GM23338 (cell line): ENCODE measurements at regions not wholly inside any gene's neighbourhood (a gene's known extent, or its start where the extent isn't known, plus 50 kb on each side); places are given as distances from the start of the nearest gene placed in this dataset.

Experiments
- ATAC-seq: fragments of 200-7000 bp; cut with Tn5 transposase; 3 replicates; pipeline ENCODE4 v1.9.1; 2020
- DNase-seq: peaks from one replicate; pipeline ENCODE4 v3.0.0-alpha.2; 2015; ENCODE audit warnings: low spot score
- H2AFZ ChIP-seq: fragments of 200-600 bp; sonication (generic); 2 replicates; pipeline ENCODE4 v1.8.0; 2016; ENCODE audit warnings: antibody characterized with exemption, mild to moderate bottlenecking, moderate library complexity
- H3F3A ChIP-seq: fragments of 200-600 bp; sonication (generic); replicated peaks from 2 replicates; pipeline ENCODE4 v1.8.0; 2017; ENCODE audit warnings: antibody characterized with exemption, mixed run types, low read depth
- H3K27ac ChIP-seq: fragments of 200-600 bp; sonication (generic); 2 replicates; pipeline ENCODE4 v1.6.1; 2016; ENCODE audit warnings: low read depth
- H3K27me3 ChIP-seq: fragments of 200-600 bp; sonication (generic); 2 replicates; pipeline ENCODE4 v1.8.0; 2016; ENCODE audit warnings: mild to moderate bottlenecking, mixed run types, moderate library complexity; ENCODE audit not compliant: insufficient read depth
- H3K36me3 ChIP-seq: fragments of 200-600 bp; sonication (generic); 2 replicates; pipeline ENCODE4 v1.8.0; 2016; ENCODE audit warnings: mild to moderate bottlenecking; ENCODE audit not compliant: insufficient read depth
- H3K4me1 ChIP-seq: fragments of 200-600 bp; sonication (generic); 2 replicates; pipeline ENCODE4 v1.8.0; 2016; ENCODE audit warnings: mild to moderate bottlenecking, moderate library complexity; ENCODE audit not compliant: insufficient read depth
- H3K4me2 ChIP-seq: fragments of 200-600 bp; sonication (generic); 2 replicates; pipeline ENCODE4 v1.7.1; 2017; ENCODE audit warnings: mixed run types
- H3K4me3 ChIP-seq: fragments of 200-600 bp; sonication (generic); 2 replicates; pipeline ENCODE4 v1.6.1; 2016; ENCODE audit warnings: mixed run types
- H3K79me2 ChIP-seq: fragments of 200-600 bp; sonication (generic); replicated peaks from 2 replicates; pipeline ENCODE4 v1.8.0; 2017; ENCODE audit warnings: mild to moderate bottlenecking; ENCODE audit not compliant: insufficient read depth
- H3K9me2 ChIP-seq: fragments of 200-600 bp; sonication (generic); 2 replicates; pipeline ENCODE4 v1.8.0; 2017; ENCODE audit not compliant: insufficient read depth
- H4K20me1 ChIP-seq: fragments of 200-600 bp; sonication (generic); replicated peaks from 2 replicates; pipeline ENCODE4 v1.8.0; 2017; ENCODE audit warnings: mild to moderate bottlenecking; ENCODE audit not compliant: insufficient read depth
- H3K27ac Mint-ChIP-seq: 2 replicates; pipeline ENCODE4 v1.8.0; 2020; ENCODE audit warnings: inconsistent platforms, mild to moderate bottlenecking, moderate library complexity, mixed read lengths
- H3K27me3 Mint-ChIP-seq: 3 replicates; pipeline ENCODE4 v1.8.0; 2022; ENCODE audit warnings: low read depth, mild to moderate bottlenecking, moderate library complexity, mixed read lengths, inconsistent platforms; ENCODE audit not compliant: insufficient read depth, poor library complexity
- H3K36me3 Mint-ChIP-seq: 3 replicates; pipeline ENCODE4 v1.8.0; 2021; ENCODE audit warnings: low read depth, mild to moderate bottlenecking, inconsistent platforms, moderate library complexity, mixed read lengths
- H3K4me1 Mint-ChIP-seq: 3 replicates; pipeline ENCODE4 v1.8.0; 2020; ENCODE audit warnings: mild to moderate bottlenecking, inconsistent platforms, mixed read lengths
- H3K4me3 Mint-ChIP-seq: 3 replicates; pipeline ENCODE4 v1.8.0; 2021; ENCODE audit warnings: moderate library complexity, mild to moderate bottlenecking, inconsistent platforms, mixed read lengths
- H3K9me3 Mint-ChIP-seq: 3 replicates; pipeline ENCODE4 v1.8.0; 2020; ENCODE audit warnings: moderate library complexity, mild to moderate bottlenecking, inconsistent platforms, mixed read lengths
- CREB1 ChIP-seq: fragments of 250-450 bp; sonication (Bioruptor Pico); IDR thresholded peaks from 2 replicates; pipeline ENCODE4 v1.5.0; 2020; ENCODE audit warnings: low read depth, mild to moderate bottlenecking, moderate library complexity
- EZH2 ChIP-seq: fragments of 200-600 bp; sonication (generic); IDR thresholded peaks from one replicate; pipeline ENCODE4 v1.8.0; 2017; ENCODE audit warnings: antibody characterized with exemption, mild to moderate bottlenecking, low read depth; ENCODE audit not compliant: unreplicated experiment
- EZH2phosphoT487 ChIP-seq: fragments of 200-600 bp; sonication (generic); IDR thresholded peaks from one replicate; pipeline ENCODE4 v1.8.1; 2018; ENCODE audit warnings: antibody characterized with exemption; ENCODE audit not compliant: unreplicated experiment
- JUNB ChIP-seq: IDR thresholded peaks from one replicate; pipeline ENCODE4 v1.6.1; 2016; ENCODE audit warnings: antibody characterized with exemption; ENCODE audit not compliant: unreplicated experiment
- NANOG ChIP-seq: IDR thresholded peaks from 2 replicates; pipeline ENCODE4 v1.6.1; 2016; ENCODE audit warnings: antibody characterized with exemption, borderline replicate concordance
- ZNF331 ChIP-seq: fragments of 250-450 bp; sonication (Bioruptor Pico); IDR thresholded peaks from 2 replicates; pipeline ENCODE4 v1.5.0; 2020; ENCODE audit warnings: low read depth, mild to moderate bottlenecking, moderate library complexity
- TF ChIP-seq, protein P1 (sequence below): IDR thresholded peaks from 2 replicates; pipeline ENCODE4 v1.6.1; 2016; ENCODE audit warnings: antibody characterized with exemption
- TF ChIP-seq, protein P2 (sequence below): fragments of 250-450 bp; sonication (Bioruptor Pico); IDR thresholded peaks from 2 replicates; pipeline ENCODE4 v1.5.0; 2020; ENCODE audit warnings: mild to moderate bottlenecking, moderate library complexity
- TF ChIP-seq, protein P3 (sequence below): IDR thresholded peaks from one replicate; pipeline ENCODE4 v1.6.1; 2018; ENCODE audit warnings: antibody characterized with exemption; ENCODE audit not compliant: unreplicated experiment

DNA sequence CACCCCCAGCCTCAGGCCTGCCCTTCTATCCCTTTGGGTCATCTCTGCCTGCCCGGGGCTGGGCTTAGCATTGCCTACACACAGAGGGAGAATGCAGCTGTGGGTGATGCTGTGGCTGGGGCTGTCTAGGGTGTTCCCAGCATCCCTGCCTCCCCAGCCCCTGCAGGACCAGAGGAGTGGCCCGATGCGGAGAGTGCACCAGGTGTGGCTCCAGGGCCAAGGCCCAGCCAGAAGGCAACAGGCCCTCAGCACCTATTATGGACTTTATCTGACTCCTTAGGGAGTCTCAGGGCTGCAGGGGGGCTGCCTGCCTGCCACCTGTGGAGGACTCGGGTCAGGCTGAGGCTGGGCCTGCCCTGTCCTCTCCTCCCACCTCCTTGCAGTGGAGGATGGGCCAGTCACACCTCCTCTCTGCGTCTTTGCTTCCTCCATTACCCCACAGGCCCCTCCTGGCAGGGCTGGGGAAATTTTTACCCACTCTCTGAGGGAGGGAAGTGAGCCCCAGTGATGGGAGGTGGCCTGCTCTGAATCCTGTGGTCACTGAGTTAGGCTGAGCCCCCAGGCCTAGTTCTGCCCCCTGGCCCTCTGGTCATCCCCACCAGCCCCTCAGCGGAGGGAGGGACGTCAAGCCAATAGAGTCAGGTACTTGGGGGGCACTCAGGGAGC lies 92.9 kb upstream of the PCBD1 start:
- no peak for DNase-seq
- no peaks in the 10 kb centered on the region for H3K9me2 ChIP-seq
- H3K4me1 ChIP-seq = no peaks in the 10 kb centered on the region
- Mint-ChIP-seq H3K4me1 (peaks cover 2% of the 10 kb centered on the region), H3K27ac (no peak overlapping the region), H3K36me3 (no peaks in the 10 kb centered on the region), H3K4me3 (no peak overlapping the region), H3K27me3 (peaks cover 10% of the 10 kb centered on the region), H3K9me3 (no peaks in the 10 kb centered on the region; the same call in 2 of the 3 replicates)
- H3K79me2 ChIP-seq = no peaks in the 10 kb centered on the region
- H3F3A ChIP-seq = no peaks in the 10 kb centered on the region
- no peaks in the 10 kb centered on the region for H3K36me3 ChIP-seq
- H2AFZ ChIP-seq = no peak overlapping the region
- no peaks in the 10 kb centered on the region for H4K20me1 ChIP-seq
- H3K4me2 ChIP-seq = no peak overlapping the region
- no peak overlapping the region for H3K27ac ChIP-seq
- no peak overlapping the region for H3K4me3 ChIP-seq
- H3K27me3 ChIP-seq = no peaks in the 10 kb centered on the region
- no peak for ATAC-seq
- TF ChIP-seq JUNB = no peak
- TF ChIP-seq ZNF331 (CRISPR knock-in tag) = no peak
- TF ChIP-seq, protein P1, sequence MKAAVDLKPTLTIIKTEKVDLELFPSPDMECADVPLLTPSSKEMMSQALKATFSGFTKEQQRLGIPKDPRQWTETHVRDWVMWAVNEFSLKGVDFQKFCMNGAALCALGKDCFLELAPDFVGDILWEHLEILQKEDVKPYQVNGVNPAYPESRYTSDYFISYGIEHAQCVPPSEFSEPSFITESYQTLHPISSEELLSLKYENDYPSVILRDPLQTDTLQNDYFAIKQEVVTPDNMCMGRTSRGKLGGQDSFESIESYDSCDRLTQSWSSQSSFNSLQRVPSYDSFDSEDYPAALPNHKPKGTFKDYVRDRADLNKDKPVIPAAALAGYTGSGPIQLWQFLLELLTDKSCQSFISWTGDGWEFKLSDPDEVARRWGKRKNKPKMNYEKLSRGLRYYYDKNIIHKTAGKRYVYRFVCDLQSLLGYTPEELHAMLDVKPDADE = no peak
- TF ChIP-seq CREB1 = no peak
- TF ChIP-seq NANOG = no peak
- TF ChIP-seq, protein P2, sequence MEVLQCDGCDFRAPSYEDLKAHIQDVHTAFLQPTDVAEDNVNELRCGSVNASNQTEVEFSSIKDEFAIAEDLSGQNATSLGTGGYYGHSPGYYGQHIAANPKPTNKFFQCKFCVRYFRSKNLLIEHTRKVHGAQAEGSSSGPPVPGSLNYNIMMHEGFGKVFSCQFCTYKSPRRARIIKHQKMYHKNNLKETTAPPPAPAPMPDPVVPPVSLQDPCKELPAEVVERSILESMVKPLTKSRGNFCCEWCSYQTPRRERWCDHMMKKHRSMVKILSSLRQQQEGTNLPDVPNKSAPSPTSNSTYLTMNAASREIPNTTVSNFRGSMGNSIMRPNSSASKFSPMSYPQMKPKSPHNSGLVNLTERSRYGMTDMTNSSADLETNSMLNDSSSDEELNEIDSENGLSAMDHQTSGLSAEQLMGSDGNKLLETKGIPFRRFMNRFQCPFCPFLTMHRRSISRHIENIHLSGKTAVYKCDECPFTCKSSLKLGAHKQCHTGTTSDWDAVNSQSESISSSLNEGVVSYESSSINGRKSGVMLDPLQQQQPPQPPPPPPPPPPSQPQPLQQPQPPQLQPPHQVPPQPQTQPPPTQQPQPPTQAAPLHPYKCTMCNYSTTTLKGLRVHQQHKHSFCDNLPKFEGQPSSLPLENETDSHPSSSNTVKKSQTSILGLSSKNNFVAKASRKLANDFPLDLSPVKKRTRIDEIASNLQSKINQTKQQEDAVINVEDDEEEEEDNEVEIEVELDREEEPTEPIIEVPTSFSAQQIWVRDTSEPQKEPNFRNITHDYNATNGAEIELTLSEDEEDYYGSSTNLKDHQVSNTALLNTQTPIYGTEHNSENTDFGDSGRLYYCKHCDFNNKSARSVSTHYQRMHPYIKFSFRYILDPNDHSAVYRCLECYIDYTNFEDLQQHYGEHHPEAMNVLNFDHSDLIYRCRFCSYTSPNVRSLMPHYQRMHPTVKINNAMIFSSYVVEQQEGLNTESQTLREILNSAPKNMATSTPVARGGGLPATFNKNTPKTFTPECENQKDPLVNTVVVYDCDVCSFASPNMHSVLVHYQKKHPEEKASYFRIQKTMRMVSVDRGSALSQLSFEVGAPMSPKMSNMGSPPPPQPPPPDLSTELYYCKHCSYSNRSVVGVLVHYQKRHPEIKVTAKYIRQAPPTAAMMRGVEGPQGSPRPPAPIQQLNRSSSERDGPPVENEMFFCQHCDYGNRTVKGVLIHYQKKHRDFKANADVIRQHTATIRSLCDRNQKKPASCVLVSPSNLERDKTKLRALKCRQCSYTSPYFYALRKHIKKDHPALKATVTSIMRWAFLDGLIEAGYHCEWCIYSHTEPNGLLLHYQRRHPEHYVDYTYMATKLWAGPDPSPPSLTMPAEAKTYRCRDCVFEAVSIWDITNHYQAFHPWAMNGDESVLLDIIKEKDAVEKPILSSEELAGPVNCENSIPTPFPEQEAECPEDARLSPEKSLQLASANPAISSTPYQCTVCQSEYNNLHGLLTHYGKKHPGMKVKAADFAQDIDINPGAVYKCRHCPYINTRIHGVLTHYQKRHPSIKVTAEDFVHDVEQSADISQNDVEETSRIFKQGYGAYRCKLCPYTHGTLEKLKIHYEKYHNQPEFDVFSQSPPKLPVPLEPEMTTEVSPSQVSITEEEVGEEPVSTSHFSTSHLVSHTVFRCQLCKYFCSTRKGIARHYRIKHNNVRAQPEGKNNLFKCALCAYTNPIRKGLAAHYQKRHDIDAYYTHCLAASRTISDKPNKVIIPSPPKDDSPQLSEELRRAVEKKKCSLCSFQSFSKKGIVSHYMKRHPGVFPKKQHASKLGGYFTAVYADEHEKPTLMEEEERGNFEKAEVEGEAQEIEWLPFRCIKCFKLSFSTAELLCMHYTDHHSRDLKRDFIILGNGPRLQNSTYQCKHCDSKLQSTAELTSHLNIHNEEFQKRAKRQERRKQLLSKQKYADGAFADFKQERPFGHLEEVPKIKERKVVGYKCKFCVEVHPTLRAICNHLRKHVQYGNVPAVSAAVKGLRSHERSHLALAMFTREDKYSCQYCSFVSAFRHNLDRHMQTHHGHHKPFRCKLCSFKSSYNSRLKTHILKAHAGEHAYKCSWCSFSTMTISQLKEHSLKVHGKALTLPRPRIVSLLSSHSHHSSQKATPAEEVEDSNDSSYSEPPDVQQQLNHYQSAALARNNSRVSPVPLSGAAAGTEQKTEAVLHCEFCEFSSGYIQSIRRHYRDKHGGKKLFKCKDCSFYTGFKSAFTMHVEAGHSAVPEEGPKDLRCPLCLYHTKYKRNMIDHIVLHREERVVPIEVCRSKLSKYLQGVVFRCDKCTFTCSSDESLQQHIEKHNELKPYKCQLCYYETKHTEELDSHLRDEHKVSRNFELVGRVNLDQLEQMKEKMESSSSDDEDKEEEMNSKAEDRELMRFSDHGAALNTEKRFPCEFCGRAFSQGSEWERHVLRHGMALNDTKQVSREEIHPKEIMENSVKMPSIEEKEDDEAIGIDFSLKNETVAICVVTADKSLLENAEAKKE = no peak
- TF ChIP-seq EZH2 = no peak
- TF ChIP-seq, protein P3, sequence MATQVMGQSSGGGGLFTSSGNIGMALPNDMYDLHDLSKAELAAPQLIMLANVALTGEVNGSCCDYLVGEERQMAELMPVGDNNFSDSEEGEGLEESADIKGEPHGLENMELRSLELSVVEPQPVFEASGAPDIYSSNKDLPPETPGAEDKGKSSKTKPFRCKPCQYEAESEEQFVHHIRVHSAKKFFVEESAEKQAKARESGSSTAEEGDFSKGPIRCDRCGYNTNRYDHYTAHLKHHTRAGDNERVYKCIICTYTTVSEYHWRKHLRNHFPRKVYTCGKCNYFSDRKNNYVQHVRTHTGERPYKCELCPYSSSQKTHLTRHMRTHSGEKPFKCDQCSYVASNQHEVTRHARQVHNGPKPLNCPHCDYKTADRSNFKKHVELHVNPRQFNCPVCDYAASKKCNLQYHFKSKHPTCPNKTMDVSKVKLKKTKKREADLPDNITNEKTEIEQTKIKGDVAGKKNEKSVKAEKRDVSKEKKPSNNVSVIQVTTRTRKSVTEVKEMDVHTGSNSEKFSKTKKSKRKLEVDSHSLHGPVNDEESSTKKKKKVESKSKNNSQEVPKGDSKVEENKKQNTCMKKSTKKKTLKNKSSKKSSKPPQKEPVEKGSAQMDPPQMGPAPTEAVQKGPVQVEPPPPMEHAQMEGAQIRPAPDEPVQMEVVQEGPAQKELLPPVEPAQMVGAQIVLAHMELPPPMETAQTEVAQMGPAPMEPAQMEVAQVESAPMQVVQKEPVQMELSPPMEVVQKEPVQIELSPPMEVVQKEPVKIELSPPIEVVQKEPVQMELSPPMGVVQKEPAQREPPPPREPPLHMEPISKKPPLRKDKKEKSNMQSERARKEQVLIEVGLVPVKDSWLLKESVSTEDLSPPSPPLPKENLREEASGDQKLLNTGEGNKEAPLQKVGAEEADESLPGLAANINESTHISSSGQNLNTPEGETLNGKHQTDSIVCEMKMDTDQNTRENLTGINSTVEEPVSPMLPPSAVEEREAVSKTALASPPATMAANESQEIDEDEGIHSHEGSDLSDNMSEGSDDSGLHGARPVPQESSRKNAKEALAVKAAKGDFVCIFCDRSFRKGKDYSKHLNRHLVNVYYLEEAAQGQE = no peak
- TF ChIP-seq EZH2phosphoT487 = no peak
